Stimulated activated CD8-positive, alpha-beta memory T cell treated with anti-CD3 and anti-CD28 coated beads, Interleukin-15, amount 100 ng/mL, for 1 hour (primary cell): ENCODE measurements at regions not wholly inside any gene's neighbourhood (a gene's known extent, or its start where the extent isn't known, plus 50 kb on each side); places are given as distances from the start of the nearest gene placed in this dataset.

ENCODE experiments used
- DNase-seq: peaks from one replicate; pipeline ENCODE4 v3.0.0-alpha.2; 2020; ENCODE audit warnings: low read depth

DNA sequence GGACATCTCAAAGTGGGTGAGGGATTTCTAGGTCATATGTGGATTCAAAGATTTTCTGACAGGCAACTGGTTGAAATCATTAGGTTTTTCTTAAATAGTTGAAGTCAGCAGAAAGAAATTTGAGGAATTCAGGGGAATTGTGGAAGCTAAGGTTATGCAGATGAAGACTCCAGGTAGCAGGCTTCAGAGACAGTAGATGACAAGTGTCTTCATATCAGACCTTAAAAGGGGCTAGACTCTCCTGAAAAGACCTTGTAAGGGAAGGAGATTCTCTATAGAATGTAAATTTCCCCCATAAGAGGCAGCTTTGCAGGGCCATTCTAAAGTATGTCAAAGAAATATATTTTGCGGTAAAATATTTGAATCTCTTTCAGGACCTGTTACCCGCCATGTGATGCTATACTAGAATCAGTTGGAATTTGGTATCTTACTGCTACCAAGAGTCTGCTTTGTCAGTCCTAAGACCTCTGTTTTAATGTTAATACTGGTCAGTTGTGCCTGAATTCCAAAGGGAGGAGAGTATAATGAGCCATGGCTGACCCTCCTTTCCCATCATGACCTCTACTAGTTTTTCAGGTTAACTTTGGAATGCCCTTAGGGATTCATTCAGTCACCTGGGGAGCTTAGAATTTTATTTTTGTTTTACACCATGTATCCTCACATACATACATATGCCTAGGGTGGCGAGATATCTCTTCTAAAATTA is 1115.5 kb upstream of the SLC10A2 start:
- no peak for DNase-seq

DNA sequence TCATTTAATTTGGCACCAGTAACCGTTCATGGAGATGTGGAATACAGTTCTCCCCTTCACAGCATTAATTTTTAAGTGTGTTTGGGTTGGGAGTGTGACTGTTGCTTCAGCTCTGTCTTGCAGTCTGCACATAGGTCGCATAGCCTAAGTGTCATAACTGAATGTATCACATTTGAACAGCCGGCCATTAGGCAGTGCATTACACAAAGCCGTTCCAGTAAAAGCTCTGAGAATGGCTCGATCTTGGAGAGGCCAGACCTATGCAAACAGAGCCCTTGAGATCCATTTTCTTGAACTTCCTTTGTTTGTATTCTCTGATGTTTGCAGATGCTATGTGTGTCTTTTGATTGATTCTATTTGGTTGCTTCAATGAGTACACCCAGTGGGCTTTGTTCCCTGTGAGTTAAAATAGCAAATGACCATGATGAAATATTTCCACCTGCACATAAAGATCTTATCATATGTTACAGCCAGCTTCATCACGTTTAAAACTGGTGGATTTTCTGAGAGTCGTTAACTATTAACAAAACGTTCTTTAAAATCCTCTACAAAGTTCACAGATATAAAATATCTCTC is 1104.9 kb upstream of the SLC10A2 start:
- DNase-seq = no peak

DNA sequence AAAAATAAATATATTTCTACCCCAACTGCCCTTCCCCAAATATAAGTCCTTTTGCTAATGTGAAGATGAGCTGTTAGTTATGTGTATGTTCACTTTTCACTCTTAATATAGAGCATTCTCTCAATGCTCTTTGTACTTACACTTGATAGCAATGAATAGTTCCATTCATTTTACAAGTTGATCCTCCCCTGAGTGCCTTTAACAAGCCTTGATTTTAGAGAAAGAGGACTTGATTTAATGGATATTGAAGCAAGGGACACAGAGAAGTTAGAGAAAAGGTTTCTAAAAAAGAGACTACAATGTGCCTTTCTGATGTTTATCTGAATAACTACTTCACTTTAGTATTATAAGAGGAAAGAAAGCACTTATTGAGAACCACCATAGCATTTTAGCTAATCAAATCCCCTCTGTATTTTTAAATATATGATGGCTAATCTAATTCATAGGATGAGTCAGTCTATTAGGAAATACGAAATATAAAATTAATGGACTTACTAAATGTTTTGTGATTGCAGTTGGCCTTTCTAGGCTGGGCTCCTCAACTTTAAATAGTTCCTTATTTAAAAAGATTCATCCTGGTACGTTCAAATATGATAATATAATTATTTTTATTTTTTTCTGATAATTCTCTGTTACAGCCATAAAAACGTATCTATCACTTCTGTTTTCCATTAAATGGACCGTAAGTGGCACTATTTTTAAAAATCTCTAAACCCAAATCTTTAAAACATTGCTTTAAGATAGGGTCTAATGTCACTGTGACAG is 1097.8 kb upstream of the SLC10A2 start:
- DNase-seq = no peak

DNA sequence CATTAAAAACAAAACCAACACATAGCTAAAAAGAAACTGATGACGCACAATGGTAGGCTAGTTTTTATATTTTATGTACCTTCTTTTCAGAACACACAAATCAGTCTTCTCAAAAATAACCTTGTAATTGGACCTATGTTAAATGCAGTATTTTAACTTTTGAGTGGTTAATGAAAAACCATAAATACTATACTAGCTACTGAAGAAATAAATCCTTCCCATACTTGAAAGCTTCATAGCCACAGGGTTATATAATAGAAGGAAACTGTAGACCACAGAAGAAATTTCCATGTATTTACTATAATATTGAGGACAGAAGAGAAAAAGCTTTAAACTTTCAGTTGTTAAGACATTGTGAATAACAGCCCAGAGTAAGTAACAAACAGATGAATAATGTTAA is 1094.3 kb upstream of the SLC10A2 start:
- no peak for DNase-seq

DNA sequence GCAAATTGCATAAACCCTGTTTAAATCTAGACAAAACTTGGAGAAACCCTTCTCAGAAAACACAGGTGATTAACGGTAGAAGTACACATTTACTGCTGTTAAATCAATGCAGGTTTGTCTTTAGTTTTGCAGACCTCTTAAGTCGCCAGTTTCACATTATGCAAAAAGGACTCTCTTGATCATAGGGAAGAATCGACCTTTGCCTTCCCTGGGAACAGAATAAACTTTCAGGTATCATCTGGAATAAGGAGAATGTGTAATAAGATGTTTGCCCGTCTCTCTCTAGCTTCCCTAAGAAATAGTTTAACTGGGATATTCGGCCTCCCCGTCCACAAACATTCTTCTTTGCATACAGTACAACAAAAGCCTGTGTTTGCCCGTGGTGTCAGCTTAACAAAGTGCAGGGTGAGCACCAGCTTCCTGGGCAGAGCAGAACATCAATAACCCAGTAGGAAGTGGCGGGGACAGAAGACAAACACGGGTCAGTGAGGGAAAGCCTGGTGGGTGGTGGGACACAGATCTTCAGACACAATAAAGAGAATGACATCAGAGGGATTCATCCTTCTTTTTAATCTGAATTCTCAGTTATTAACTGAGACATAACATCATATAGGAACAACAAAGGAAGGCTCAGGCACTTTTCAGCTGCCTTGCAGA is 1077.7 kb upstream of the SLC10A2 start:
- DNase-seq = no peak

DNA sequence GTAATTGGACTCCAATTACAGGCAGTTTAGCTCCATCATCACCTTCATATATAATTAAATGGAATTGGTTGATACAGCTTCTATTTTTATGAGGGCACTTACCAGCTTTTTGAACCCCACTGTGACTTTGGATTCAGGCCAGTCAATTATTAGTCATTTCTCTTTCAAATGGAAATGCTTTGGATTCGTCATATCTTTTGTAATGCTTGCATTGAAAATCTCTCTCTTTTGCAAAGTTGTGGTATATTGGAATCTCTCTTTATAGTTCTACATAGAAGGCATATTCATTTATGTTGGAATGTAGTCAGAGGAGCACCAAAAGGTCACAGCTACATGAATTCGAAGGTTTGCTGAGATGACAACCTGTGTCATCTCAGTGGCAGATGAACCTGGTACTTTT is 1074.3 kb upstream of the SLC10A2 start:
- DNase-seq = no peak

DNA sequence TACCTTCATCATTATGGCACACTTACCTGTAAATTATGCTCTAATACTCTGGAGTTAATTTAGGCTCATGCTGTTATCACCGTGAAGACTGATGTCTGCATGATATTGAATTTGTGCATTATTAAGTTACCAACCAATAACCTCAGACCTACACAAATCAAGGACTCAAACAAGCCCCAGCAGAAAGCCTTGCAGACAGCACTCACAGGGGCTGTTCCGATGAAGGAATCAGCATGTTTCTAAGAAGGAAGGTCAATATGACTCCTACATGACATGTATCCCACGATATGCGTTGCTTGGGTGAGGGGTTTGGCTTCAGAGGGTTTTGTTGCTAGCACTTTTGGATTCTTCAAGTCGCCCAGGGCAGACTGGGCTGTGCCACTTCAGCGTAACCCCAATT is 1071.2 kb upstream of the SLC10A2 start:
- no peak for DNase-seq

DNA sequence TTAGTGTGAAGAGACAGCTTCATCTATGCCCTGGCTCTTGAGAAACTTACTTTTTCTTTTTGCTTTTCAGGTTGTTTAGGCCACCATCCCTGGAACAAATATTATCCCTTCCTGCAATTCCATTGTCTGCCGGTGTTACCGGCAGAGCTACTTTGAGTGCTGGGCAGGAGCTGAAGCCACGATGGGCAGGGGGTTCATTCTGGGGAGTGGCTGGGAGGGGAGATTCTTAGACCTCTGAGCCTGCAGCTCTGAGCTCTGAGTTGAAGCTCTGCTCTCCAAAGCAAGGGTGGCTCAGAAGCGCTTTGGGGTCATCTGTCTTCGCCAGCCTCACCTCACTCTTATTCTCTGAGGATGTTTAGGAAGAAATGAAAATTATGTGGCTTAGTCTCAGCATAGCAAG is 1066.6 kb upstream of the SLC10A2 start:
- DNase-seq = no peak

DNA sequence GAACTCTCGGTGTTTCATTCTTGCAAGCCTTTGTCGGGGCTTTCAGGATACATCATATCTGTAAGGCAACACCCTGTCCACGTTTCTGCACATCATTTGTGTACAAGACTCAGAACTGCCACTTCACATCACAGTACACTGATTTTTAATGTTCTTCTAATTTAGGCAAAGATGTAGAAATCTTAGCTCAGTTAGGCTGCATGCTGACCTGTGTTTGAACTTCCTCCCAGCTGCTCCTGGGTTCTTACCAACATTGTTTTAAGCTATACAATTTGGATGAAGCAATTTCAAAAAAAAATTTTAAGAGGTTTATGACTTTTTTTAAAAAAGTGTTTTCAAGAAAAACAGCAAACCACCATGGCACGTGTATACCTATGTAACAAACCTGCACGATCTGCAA is 1047.9 kb upstream of the SLC10A2 start:
- DNase-seq = no peak

DNA sequence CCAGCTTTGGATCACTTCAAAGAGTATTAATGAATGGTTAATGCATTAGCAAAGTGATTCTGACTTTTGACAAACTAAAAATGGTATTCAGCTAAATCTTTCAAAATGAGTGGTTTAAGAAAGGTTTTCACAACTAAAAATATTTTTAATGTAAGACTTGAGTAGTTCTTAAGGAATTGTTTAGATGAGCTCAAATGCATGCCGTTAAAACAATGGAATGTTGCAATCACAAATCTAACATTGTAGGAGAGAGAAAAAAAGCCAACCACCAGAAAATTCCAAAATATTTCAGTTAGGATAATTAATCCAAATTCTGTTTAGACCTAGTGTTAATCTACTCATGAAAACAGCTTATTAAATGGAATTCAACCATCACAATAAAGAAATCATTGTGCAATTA is 1044.8 kb upstream of the SLC10A2 start:
- DNase-seq = no peak

DNA sequence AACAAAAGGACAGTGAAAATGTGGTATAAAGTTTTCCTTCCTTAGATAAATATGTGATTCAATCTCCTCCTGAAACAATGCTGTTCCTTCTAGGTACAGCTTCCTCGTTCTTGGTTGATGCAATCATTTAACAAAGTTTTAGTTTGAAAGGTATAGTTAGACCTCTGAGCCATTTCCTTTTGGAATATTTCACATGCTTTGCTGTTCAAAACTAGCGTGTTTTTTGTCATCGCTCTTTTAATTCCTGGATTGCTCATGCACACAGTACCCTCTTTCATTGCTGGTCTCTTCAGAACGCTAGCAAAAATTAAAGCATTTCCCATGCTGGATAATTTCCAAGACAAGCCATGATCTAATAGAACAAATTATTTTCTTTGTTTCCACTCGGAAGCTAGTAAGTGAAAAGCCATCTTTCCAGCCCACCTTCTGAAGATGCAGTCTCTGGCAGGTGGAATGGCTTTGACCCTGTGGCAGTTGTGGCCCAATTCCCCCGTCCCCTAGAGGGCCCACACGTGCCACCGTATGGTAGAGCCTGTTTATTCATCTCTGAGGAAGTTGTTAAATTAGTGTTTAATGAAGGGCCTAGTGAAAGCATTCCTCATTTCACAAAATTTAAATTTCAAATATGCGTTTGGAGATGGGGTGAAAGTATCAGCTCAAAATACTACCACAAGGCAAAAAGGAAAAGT is 1040.6 kb upstream of the SLC10A2 start:
- no peak for DNase-seq

DNA sequence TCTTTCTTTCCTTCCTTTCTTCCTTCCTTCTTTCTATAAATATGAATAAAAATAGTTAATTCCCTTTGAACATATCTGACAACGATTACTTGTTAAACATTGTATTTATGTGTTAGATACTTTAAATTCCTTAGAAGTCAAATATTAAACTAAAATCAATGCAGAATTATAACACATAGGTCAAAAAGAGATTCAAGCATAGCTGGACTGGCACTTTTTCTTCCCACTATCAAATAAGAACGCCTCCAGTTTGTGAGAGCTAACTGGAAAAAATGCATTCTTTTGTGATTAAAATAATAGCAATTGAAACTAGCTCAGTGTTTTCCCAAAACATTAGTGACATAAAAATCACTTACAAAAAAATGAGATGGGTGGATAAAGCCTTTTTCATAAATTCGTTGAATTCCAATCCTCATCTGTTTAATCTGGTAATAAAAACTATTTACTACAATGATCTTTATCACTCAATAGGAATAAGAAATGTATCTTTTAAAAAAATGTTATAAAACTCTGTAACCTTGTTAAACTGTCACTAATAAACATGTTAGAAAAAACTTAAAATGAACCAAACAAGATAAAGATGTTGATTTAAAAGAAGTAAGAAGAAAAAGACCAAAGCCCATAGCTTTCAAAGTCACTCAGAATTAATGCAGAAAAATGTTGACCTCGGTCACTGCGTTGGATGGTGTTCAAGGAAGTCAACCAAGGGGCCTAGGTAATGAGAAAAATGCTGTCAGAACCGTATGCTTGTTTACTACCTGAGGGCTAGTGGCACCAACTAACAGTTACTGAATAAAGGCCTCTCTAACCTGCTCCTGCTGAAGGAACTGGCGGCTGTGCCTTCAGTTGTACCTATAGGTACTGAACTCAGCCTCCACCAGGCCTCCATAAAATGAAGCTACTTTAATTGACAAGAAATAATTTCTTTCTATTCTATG is 1039.5 kb upstream of the SLC10A2 start:
- DNase-seq = no peak

DNA sequence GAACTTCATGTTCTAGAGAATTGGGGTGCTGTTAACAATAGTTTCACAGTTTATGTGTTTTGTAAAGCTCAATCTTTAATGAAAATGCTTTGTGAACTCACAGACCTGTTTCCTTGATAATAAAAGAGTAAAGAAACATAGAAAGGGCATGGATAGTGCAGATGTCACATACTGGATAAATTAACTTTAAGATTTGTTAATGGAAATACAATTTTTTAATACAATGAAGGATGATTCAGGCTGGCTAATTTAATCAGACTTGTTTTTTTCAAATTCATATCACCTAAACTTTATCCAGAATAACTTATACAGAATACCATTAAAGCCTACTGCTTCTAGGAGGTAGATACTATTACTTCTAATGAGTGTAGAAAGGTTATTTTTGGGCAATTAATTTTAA is 1033.5 kb upstream of the SLC10A2 start:
- no peak for DNase-seq

DNA sequence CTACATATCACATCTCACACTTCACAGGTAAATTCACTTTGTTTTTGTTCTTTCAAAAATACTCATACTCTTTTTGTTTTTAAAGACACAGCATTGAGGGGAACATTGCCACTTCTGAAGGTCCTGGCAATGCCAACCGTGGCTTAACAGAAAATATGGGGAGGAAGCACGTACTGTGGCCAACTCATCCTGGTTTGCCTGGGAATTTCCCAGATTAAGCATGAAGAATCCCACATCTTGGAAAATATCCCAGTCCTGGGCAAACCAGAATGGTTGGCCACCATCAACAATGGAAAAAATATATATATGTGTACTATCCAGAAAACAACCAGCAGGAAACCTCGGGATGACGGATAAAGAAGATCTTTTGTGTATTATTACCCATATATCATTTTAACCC is 1032.2 kb upstream of the SLC10A2 start:
- no peak for DNase-seq

DNA sequence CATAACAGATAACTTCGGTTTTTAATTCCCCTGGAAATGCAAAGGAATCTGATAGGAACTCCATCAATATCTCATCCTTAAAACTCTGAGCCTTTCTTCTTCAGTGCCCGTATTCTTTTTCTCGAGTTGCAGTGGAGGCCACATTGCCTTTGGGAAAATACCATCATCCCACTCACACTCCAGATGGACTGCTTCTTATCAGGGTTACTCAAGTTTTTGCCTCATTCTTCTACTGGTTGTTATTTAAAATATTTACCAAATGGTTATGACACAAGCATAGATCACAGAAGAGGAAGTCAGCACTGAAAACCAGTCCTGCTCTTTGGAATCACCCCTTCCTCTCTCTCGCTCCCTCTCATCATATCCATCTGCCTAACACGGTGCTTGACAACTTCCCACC is 1020.5 kb upstream of the SLC10A2 start:
- no peak for DNase-seq

DNA sequence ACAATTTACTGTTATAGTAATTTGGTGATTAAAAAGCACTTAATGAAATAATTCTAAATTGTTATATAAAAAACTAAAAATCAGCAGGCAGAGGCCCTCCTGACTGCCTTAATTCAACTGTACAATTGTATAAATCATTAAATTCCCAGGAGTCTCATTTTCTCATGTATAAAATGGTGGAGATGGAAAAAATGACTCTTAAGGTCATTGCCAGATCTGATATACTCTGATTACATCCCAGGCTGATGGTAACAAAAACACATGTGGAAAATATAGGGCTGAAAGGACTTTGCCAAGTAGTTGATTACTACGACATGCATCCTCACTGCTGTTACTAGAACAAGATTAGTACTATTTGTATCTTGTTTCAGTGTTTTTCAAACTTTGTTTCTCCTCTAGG is 1020.0 kb upstream of the SLC10A2 start:
- no peak for DNase-seq

DNA sequence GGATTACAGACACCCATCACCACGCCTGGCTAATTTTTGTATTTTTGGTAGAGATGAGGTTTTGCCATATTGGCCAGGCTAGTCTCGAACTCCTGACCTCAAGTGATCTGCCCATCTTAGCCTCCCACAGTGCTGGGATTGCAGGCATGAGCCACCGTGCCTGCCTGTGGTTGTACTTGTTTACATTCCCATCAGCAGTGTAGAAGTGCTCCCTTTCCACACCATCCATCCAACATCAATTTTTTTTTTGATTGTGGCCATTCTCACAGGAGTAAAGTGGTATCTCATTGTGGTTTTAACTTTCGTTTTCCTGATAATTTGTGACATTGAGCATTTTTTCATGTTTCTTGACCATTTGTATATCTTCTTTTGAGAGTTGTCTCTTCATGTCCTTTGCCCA is 1019.4 kb upstream of the SLC10A2 start:
- no peak for DNase-seq

DNA sequence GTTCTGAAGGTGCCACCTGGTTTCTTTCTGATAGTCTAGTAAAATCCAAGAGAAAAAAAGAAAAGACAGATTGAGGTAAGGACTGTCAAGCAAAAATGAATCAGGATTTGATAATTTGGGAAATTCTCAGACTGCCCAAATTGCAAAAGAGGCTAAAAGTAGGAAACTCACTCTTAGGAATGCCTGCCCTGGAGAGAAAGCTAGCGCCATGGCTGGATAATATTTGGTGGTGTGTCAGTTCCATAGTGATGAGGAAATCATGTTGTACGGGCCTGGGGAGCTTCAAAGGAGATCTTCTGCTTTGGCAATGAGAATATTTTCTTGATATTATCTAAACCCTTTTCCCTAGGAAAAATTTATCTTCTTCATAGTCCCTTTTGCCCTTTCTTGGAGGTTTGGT is 1008.1 kb upstream of the SLC10A2 start:
- DNase-seq = no peak

DNA sequence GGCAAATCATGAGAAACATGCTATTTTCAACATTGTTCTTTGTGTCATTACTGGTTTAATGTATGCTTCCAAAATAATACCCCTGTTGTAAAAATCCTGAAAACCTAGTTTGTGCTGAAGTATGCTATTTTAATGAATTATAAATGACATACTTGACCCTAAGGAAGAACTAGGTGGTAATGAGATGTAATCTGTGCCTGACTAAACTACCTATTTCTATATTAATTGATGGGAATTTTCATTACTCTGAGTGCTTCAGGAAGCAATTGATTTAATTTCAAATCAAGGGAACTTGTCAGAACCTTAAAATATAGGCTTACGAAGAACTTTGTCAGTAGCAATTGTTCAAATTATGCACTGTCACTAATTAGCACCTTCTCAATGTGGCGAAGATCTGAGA is 1005.6 kb upstream of the SLC10A2 start:
- no peak for DNase-seq

DNA sequence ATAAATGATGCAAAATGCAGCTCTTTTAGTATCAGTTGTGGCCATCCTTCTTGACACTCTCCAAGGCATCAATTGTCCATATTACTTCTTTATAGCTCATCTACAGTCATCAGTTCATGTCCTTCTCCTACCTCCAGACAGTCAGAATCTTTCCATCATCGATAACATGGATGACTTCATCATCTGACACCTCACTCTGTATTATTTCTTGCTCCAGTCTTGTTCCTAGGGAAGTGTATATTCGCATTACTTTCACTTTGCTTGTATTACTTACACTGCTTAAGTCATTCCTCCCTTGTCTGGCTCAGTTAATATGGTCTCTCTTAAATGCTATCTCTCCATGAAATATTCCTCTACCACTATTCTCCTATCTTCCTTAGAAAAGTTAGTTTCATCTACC is 999.1 kb upstream of the SLC10A2 start:
- DNase-seq = no peak

DNA sequence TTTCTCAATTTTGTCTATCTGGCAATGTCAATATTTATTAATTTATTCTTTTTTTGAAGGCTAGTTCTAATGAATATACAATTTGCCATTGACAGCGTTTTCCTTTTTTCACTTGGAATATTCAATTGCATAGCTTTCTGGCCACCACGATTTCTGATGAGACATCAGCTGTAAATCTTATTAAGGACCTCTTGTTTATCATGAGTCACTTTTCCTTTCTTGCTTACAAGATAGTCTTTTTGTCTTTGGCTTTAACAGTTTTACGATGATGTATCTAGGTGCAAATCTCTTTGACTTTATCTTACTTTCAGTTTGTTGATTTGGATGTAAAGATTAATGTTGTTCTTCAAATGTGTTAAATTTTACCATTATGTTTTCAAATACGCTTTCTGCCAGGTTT is 991.6 kb upstream of the SLC10A2 start:
- no peak for DNase-seq
